IMR-90 (cell line): ENCODE measurements at regions not wholly inside any gene's neighbourhood (a gene's known extent, or its start where the extent isn't known, plus 50 kb on each side); places are given as distances from the start of the nearest gene placed in this dataset.

Experiments used
- ATAC-seq: fragments of 200-7000 bp; cut with Tn5 transposase; 2 replicates; pipeline ENCODE4 v1.9.1; 2020; ENCODE audit warnings: low read depth, mild to moderate bottlenecking, moderate library complexity
- BruUV-seq: library from RNA; stranded (reverse); fragments of 400-500 nt; replicated peaks from 2 replicates; lab custom pipeline; 2021; lab: Mats Ljungman, UMichigan
- CTCF ChIA-PET: fragments of 300-600 bp; formaldehyde crosslinking; extraction: SDS; loops from one replicate; lab custom pipeline; 2021; ENCODE audit warnings: antibody characterized with exemption; lab: Yijun Ruan, JAX
- POLR2A ChIA-PET: fragments of 300-600 bp; sonication (Branson Sonifier 250); formaldehyde crosslinking; loops from one replicate; lab custom pipeline; 2022; ENCODE audit warnings: antibody characterized with exemption; ENCODE audit not compliant: unreplicated experiment; lab: Charles Lee
- DNase-seq: peaks from one replicate; pipeline ENCODE4 v3.0.0; 2013
- H2AFZ ChIP-seq: replicated peaks from 2 replicates; pipeline ENCODE3; 2013; ENCODE audit warnings: low read length, mild to moderate bottlenecking; ENCODE audit not compliant: poor library complexity
- H2AK5ac ChIP-seq: 2 replicates; pipeline ENCODE4 v1.6.1; 2013; ENCODE audit warnings: low read depth, low read length, inconsistent platforms
- H2AK9ac ChIP-seq: replicated peaks from 2 replicates; pipeline ENCODE3; 2013; ENCODE audit warnings: mild to moderate bottlenecking, low read depth, low read length, moderate library complexity; ENCODE audit not compliant: poor library complexity
- H2BK120ac ChIP-seq: 2 replicates; pipeline ENCODE4 v1.6.1; 2013; ENCODE audit warnings: low read depth, low read length, inconsistent platforms
- H2BK15ac ChIP-seq: 3 replicates; pipeline ENCODE4 v1.6.1; 2013; ENCODE audit warnings: low read depth, low read length, inconsistent platforms
- H2BK20ac ChIP-seq: 2 replicates; pipeline ENCODE4 v1.6.1; 2013; ENCODE audit warnings: low read depth, mild to moderate bottlenecking, inconsistent platforms, low read length, moderate library complexity
- H2BK5ac ChIP-seq: 2 replicates; pipeline ENCODE4 v1.6.1; 2013; ENCODE audit warnings: mild to moderate bottlenecking, low read depth, low read length, inconsistent platforms; ENCODE audit not compliant: poor library complexity, severe bottlenecking
- H3K14ac ChIP-seq: replicated peaks from 2 replicates; pipeline ENCODE4 v1.6.1; 2013; ENCODE audit warnings: low read depth, low read length, inconsistent platforms
- H3K18ac ChIP-seq: 2 replicates; pipeline ENCODE4 v1.6.1; 2013; ENCODE audit warnings: low read depth, low read length, control low read depth
- H3K23ac ChIP-seq: 2 replicates; pipeline ENCODE4 v1.6.1; 2013; ENCODE audit warnings: low read depth, low read length, inconsistent platforms
- H3K27ac ChIP-seq: 2 replicates; pipeline ENCODE4 v1.5.1; 2013; ENCODE audit warnings: mild to moderate bottlenecking, control low read depth, low read length; ENCODE audit not compliant: insufficient read depth
- H3K27me3 ChIP-seq: 2 replicates; pipeline ENCODE4 v1.6.1; 2013; ENCODE audit warnings: low read length; ENCODE audit not compliant: control insufficient read depth, insufficient read depth
- H3K36me3 ChIP-seq: 2 replicates; pipeline ENCODE4 v1.6.1; 2013; ENCODE audit warnings: low read length, mixed read lengths; ENCODE audit not compliant: control insufficient read depth, insufficient read depth
- H3K4ac ChIP-seq: 2 replicates; pipeline ENCODE4 v1.6.1; 2013; ENCODE audit warnings: low read depth, low read length, inconsistent platforms
- H3K4me1 ChIP-seq: 2 replicates; pipeline ENCODE4 v1.6.1; 2013; ENCODE audit warnings: low read length, mixed read lengths; ENCODE audit not compliant: control insufficient read depth, insufficient read depth
- H3K4me2 ChIP-seq: 2 replicates; pipeline ENCODE4 v1.6.1; 2013; ENCODE audit warnings: low read depth, mild to moderate bottlenecking, control low read depth, low read length, moderate library complexity
- H3K4me3 ChIP-seq: 2 replicates; pipeline ENCODE4 v1.5.1; 2013; ENCODE audit warnings: low read depth, mild to moderate bottlenecking, control low read depth, low read length, moderate library complexity; ENCODE audit not compliant: insufficient read depth
- H3K56ac ChIP-seq: 2 replicates; pipeline ENCODE4 v1.6.1; 2013; ENCODE audit warnings: low read length, inconsistent platforms; ENCODE audit not compliant: insufficient read depth; ENCODE audit errors: extremely low read depth
- H3K79me1 ChIP-seq, 2 experiments: 2 replicates each; pipeline ENCODE4 v1.6.1; 2013; ENCODE audit warnings: low read length in 2 of 2, inconsistent platforms in 1 of 2, low read depth in 1 of 2
- H3K9ac ChIP-seq: 2 replicates; pipeline ENCODE4 v1.6.1; 2013; ENCODE audit warnings: low read depth, low read length, control low read depth
- H3K9me1 ChIP-seq: 2 replicates; pipeline ENCODE4 v1.6.1; 2013; ENCODE audit warnings: low read length, inconsistent platforms; ENCODE audit not compliant: insufficient read depth
- H3K9me3 ChIP-seq: 2 replicates; pipeline ENCODE4 v1.6.1; 2013; ENCODE audit warnings: low read length; ENCODE audit not compliant: control insufficient read depth, insufficient read depth
- H4K20me1 ChIP-seq: 2 replicates; pipeline ENCODE4 v1.6.1; 2013; ENCODE audit warnings: low read length, inconsistent platforms; ENCODE audit not compliant: insufficient read depth
- H4K5ac ChIP-seq: 2 replicates; pipeline ENCODE4 v1.6.1; 2013; ENCODE audit warnings: mild to moderate bottlenecking, low read depth, low read length, control low read depth
- H4K8ac ChIP-seq, 2 experiments: 2 replicates each; pipeline ENCODE4 v1.6.1; 2013; ENCODE audit warnings: low read depth in 2 of 2, low read length in 2 of 2, control low read depth in 1 of 2, inconsistent platforms in 1 of 2
- H4K91ac ChIP-seq: 2 replicates; pipeline ENCODE4 v1.6.1; 2013; ENCODE audit warnings: low read depth, low read length, inconsistent platforms; ENCODE audit not compliant: insufficient read depth
- CEBPB ChIP-seq: IDR thresholded peaks from 2 replicates; pipeline ENCODE4 v1.6.1; 2012; ENCODE audit warnings: low read depth, low read length, improper control_type of control experiment
- CTCF ChIP-seq: conservative IDR thresholded peaks from 2 replicates; pipeline ENCODE4 v1.5.1; 2012; ENCODE audit warnings: mild to moderate bottlenecking, low read depth, low read length, improper control_type of control experiment
- MAFK ChIP-seq: IDR thresholded peaks from 2 replicates; pipeline ENCODE4 v1.6.1; 2012; ENCODE audit warnings: low read depth, low read length, improper control_type of control experiment
- MAZ ChIP-seq: IDR thresholded peaks from 2 replicates; pipeline ENCODE4 v1.6.1; 2012; ENCODE audit warnings: low read depth, mild to moderate bottlenecking, low read length, improper control_type of control experiment, moderate library complexity, borderline replicate concordance
- NFE2L2 ChIP-seq: fragments of 150-350 bp; IDR thresholded peaks from 2 replicates; pipeline ENCODE4 v1.6.1; 2016; ENCODE audit warnings: low read depth, mild to moderate bottlenecking, low read length
- POLR2A ChIP-seq: IDR thresholded peaks from 2 replicates; pipeline ENCODE4 v1.6.1; 2012; ENCODE audit warnings: mild to moderate bottlenecking, low read depth, low read length
- RAD21 ChIP-seq: IDR thresholded peaks from 2 replicates; pipeline ENCODE4 v1.6.1; 2012; ENCODE audit warnings: low read length, improper control_type of control experiment
- WGBS, 2 experiments: methylation state at CpG; one replicate each; pipeline versions ENCODE4 v1.1.5 to v1.1.7; 2013; ENCODE audit warnings: missing lambda C conversion rate in 2 of 2; ENCODE audit not compliant: insufficient read length in 1 of 2; ENCODE audit errors: extremely low coverage in 2 of 2; 5-methylcytosine and 5-hydroxymethylcytosine counted together
- dilution Hi-C: fragments of 300-500 bp; cut with HindIII; formaldehyde crosslinking; loops from one replicate; pipeline ENCODE4 v1.14.3; 2018; ENCODE audit warnings: low sequenced_read_pairs; ENCODE audit not compliant: unreplicated experiment
- in situ Hi-C: fragments of 300-500 bp; cut with MboI; formaldehyde crosslinking; loops from 3 replicates; pipeline ENCODE4 v1.14.3; 2019; ENCODE audit warnings: low sequenced_read_pairs, inconsistent platforms, mixed read lengths
- intact Hi-C: fragments of 100-400 bp; cut with micrococcal nuclease; formaldehyde crosslinking; loops from 2 replicates; pipeline ENCODE4 v1.10.0; 2022

GRCh38 chr17:73799781-73800627 is 155.8 kb upstream of the SDK2 start:
- no peaks in the 10 kb centered on the region for H3K79me1 ChIP-seq
- no peaks in the 10 kb centered on the region for H3K27me3 ChIP-seq
- H3K9me3 ChIP-seq: peaks cover 40% of the 10 kb centered on the region
- H3K9ac ChIP-seq: no peak overlapping the region
- H2BK15ac ChIP-seq: no peak overlapping the region
- H3K36me3 ChIP-seq: no peaks in the 10 kb centered on the region
- no peak overlapping the region for H3K4me3 ChIP-seq
- H3K4ac ChIP-seq: no peak overlapping the region
- H3K9me1 ChIP-seq: no peaks in the 10 kb centered on the region
- H2AFZ ChIP-seq: no peak overlapping the region
- no peak overlapping the region for H4K8ac ChIP-seq
- TF ChIP-seq MAFK: no peak
- no peak for TF ChIP-seq CEBPB
- no peak for TF ChIP-seq NFE2L2
- no peak for TF ChIP-seq RAD21
- TF ChIP-seq CTCF: no peak
- TF ChIP-seq MAZ: no peak
- TF ChIP-seq POLR2A: no peak
- H3K18ac ChIP-seq: no peak overlapping the region
- ChIA-PET POLR2A (no interaction called here), CTCF (no interaction called here)
- H2BK120ac ChIP-seq: no peak overlapping the region
- H3K27ac ChIP-seq: no peak overlapping the region
- H3K4me2 ChIP-seq: no peak overlapping the region
- ATAC-seq (no peak), DNase-seq (no peak)
- BruUV-seq: no TSS peak
- dilution Hi-C loops (no loop called here), intact Hi-C loops (no loop called here), in situ Hi-C loops (no loop called here)
- H4K91ac ChIP-seq: no peak overlapping the region
- no peaks in the 10 kb centered on the region for H3K4me1 ChIP-seq
- no peaks in the 10 kb centered on the region for H4K20me1 ChIP-seq
- no peak overlapping the region for H2AK5ac ChIP-seq
- no peak overlapping the region for H4K5ac ChIP-seq
- no peak overlapping the region for H3K23ac ChIP-seq
- no peak overlapping the region for H2BK5ac ChIP-seq
- no peak overlapping the region for H3K56ac ChIP-seq
- H2AK9ac ChIP-seq: no peak overlapping the region
- H2BK20ac ChIP-seq: no peak overlapping the region
- no CpG with 5 or more reads among the region's 7 CpGs for WGBS, 2 experiments
- no peak overlapping the region for H3K14ac ChIP-seq
